SK-N-SH (cell line): ENCODE measurements at regions not wholly inside any gene's neighbourhood (a gene's known extent, or its start where the extent isn't known, plus 50 kb on each side); places are given as distances from the start of the nearest gene placed in this dataset.

Experiments used
- CTCF ChIA-PET: fragments of 300-600, 350-600 bp; formaldehyde crosslinking; extraction: SDS; loops from one replicate; lab custom pipeline; 2021; lab: Yijun Ruan, JAX
- POLR2A ChIA-PET: fragments of 350-600 bp; sonication (Branson Sonifier 250); formaldehyde crosslinking; extraction: SDS; loops from one replicate; lab custom pipeline; 2020; ENCODE audit warnings: antibody characterized with exemption, inconsistent platforms; lab: Yijun Ruan, JAX
- DNase-seq: peaks from one replicate; pipeline ENCODE4 v3.0.0; 2012
- H2AFZ ChIP-seq: fragments of 200-600 bp; sonication (generic); 2 replicates; pipeline ENCODE4 v1.8.1; 2016; ENCODE audit warnings: antibody characterized with exemption, mild to moderate bottlenecking, low read depth
- H3F3A ChIP-seq: fragments of 200-600 bp; sonication (generic); replicated peaks from 2 replicates; pipeline ENCODE3; 2016; ENCODE audit warnings: antibody characterized with exemption, mild to moderate bottlenecking; ENCODE audit not compliant: insufficient read depth
- H3K27ac ChIP-seq, 2 experiments: fragments of 200-500 bp in 1 of 2; fragments of 200-600 bp in 1 of 2; sonication (Bioruptor generic) in 1 of 2; sonication (generic), shearing (Covaris generic) in 1 of 2; 2 replicates each; pipeline versions ENCODE4 v1.5.1 to v1.6.1; 2014 to 2016; ENCODE audit warnings: low read depth in 2 of 2, inconsistent platforms in 1 of 2, low read length in 1 of 2, mild to moderate bottlenecking in 1 of 2, mixed read lengths in 1 of 2
- H3K27me3 ChIP-seq: fragments of 200-600 bp; sonication (generic), shearing (Covaris generic); 2 replicates; pipeline ENCODE4 v1.6.1; 2016; ENCODE audit warnings: mixed run types; ENCODE audit not compliant: insufficient read depth
- H3K36me3 ChIP-seq, 2 experiments: fragments of 200-500 bp in 1 of 2; fragments of 200-600 bp in 1 of 2; sonication (Bioruptor generic) in 1 of 2; sonication (generic) in 1 of 2; replicated peaks in 1 of 2; 2 replicates each; pipeline versions ENCODE3 to v1.5.1; 2014 to 2016; ENCODE audit warnings: low read length in 1 of 2, mild to moderate bottlenecking in 1 of 2; ENCODE audit not compliant: insufficient read depth in 2 of 2, control insufficient read depth in 1 of 2
- H3K4me1 ChIP-seq, 2 experiments: fragments of 200-500 bp in 1 of 2; fragments of 200-600 bp in 1 of 2; sonication (Bioruptor generic) in 1 of 2; sonication (generic), shearing (Covaris generic) in 1 of 2; 2 replicates each; pipeline versions ENCODE4 v1.5.1 to v1.6.1; 2014 to 2016; ENCODE audit warnings: low read depth in 1 of 2, low read length in 1 of 2, mixed run types in 1 of 2; ENCODE audit not compliant: insufficient read depth in 2 of 2, control insufficient read depth in 1 of 2
- H3K4me2 ChIP-seq: fragments of 200-600 bp; sonication (generic), shearing (Covaris generic); 2 replicates; pipeline ENCODE4 v1.6.1; 2017; ENCODE audit warnings: mixed run types
- H3K4me3 ChIP-seq, 2 experiments: fragments of 200-500 bp in 1 of 2; fragments of 200-600 bp in 1 of 2; sonication (Bioruptor generic) in 1 of 2; sonication (generic), shearing (Covaris generic) in 1 of 2; 2 replicates each; pipeline versions ENCODE4 v1.5.1 to v1.8.1; 2014 to 2016; ENCODE audit warnings: low read depth in 2 of 2, inconsistent platforms in 1 of 2, low read length in 1 of 2, mild to moderate bottlenecking in 1 of 2, mixed read lengths in 1 of 2, moderate library complexity in 1 of 2
- H3K79me2 ChIP-seq: fragments of 200-600 bp; sonication (generic); 2 replicates; pipeline ENCODE4 v1.8.1; 2017; ENCODE audit warnings: mild to moderate bottlenecking; ENCODE audit not compliant: insufficient read depth
- H3K9ac ChIP-seq: fragments of 200-600 bp; sonication (generic); 2 replicates; pipeline ENCODE4 v1.6.1; 2017; ENCODE audit warnings: mixed run types
- H3K9me2 ChIP-seq: fragments of 200-600 bp; sonication (generic); 2 replicates; pipeline ENCODE4 v1.6.1; 2017; ENCODE audit warnings: mixed run types
- H3K9me3 ChIP-seq: fragments of 200-600 bp; sonication (generic); 2 replicates; pipeline ENCODE4 v1.6.1; 2017; ENCODE audit warnings: mixed run types, mild to moderate bottlenecking, moderate library complexity
- H4K20me1 ChIP-seq: fragments of 200-600 bp; sonication (generic); 2 replicates; pipeline ENCODE4 v1.6.1; 2017; ENCODE audit warnings: mild to moderate bottlenecking, mixed run types; ENCODE audit not compliant: insufficient read depth
- EP300 ChIP-seq, 2 experiments: IDR thresholded peaks; 2 replicates each; pipeline versions ENCODE4 v1.4.0 to v1.6.1; 2012; ENCODE audit warnings: borderline replicate concordance in 1 of 2, low read depth in 1 of 2, low read length in 1 of 2
- FOSL2 ChIP-seq: IDR thresholded peaks from 2 replicates; pipeline ENCODE4 v1.4.0; 2012; ENCODE audit warnings: low read depth, mild to moderate bottlenecking, moderate library complexity, borderline replicate concordance
- FOXJ3 ChIP-seq: sonication (generic); formaldehyde crosslinking; IDR thresholded peaks from 2 replicates; pipeline ENCODE4 v1.5.1; 2020; ENCODE audit warnings: mild to moderate bottlenecking, missing genetic modification reagents
- FOXM1 ChIP-seq: IDR thresholded peaks from 2 replicates; pipeline ENCODE4 v1.4.0; 2012; ENCODE audit warnings: low read depth, mild to moderate bottlenecking
- GABPA ChIP-seq: IDR thresholded peaks from 2 replicates; pipeline ENCODE4 v1.4.0; 2012; ENCODE audit warnings: low read depth, mild to moderate bottlenecking
- MAX ChIP-seq: IDR thresholded peaks from 2 replicates; pipeline ENCODE4 v1.4.0; 2012; ENCODE audit warnings: low read depth
- MEF2A ChIP-seq: IDR thresholded peaks from 2 replicates; pipeline ENCODE4 v1.4.0; 2012; ENCODE audit warnings: low read depth, borderline replicate concordance
- NFIC ChIP-seq: IDR thresholded peaks from 2 replicates; pipeline ENCODE4 v1.4.0; 2012; ENCODE audit warnings: borderline replicate concordance
- RFX5 ChIP-seq: IDR thresholded peaks from 2 replicates; pipeline ENCODE4 v1.6.1; 2012; ENCODE audit warnings: mild to moderate bottlenecking, improper control_type of control experiment, low read length
- TCF12 ChIP-seq: IDR thresholded peaks from 2 replicates; pipeline ENCODE4 v1.4.0; 2012
- USF1 ChIP-seq: IDR thresholded peaks from 2 replicates; pipeline ENCODE4 v1.4.0; 2012; ENCODE audit warnings: low read depth, borderline replicate concordance
- YY1 ChIP-seq: IDR thresholded peaks from 2 replicates; pipeline ENCODE4 v1.4.0; 2012; ENCODE audit warnings: low read depth, mild to moderate bottlenecking
- ZBTB33 ChIP-seq: IDR thresholded peaks from 2 replicates; pipeline ENCODE4 v1.4.0; 2012; ENCODE audit warnings: low read depth, borderline replicate concordance
- WGBS: methylation state at CpG from one replicate; pipeline ENCODE4 v1.1.6; 2017; ENCODE audit warnings: low lambda C conversion rate; 5-methylcytosine and 5-hydroxymethylcytosine counted together
- TF ChIP-seq, protein P1 (sequence below): fragments of 200-600 bp; sonication (generic); IDR thresholded peaks from 2 replicates; pipeline ENCODE4 v1.6.1; 2017; ENCODE audit warnings: antibody characterized with exemption, mild to moderate bottlenecking, moderate library complexity

- TF ChIP-seq USF1, result no peak
- TF ChIP-seq YY1, result no peak
These were observed 350.9 kb upstream of the ZP4 start (continued) for GRCh38 chr1:238241607-238242006.

DNA sequence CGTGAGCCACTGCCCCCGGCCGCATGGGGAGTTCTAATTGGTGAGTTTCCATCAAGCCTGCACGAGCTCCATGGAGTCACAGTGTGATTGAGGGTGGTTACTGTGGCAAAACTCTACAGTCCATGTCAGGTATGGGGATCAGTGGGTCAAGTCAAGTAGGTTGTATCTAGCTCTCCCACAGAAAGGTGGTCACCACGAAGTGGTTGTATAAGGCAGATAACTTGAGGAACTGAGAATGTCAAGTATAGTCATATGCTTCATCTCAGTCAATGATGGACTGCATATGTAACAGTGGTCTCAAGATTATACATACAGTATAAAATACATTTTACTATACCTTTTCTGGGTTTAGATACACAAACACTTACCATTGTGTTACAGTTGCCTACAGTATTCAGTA lies 348.6 kb upstream of the ZP4 start:
- 66% methylated on average over 4 of the region's 5 CpGs for WGBS
- Histone ChIP-seq H3K79me2 (no peaks in the 10 kb centered on the region), H3K4me3 (no peak overlapping the region), H3K9me2 (no peaks in the 10 kb centered on the region), H3K36me3 (no peaks in the 10 kb centered on the region), H3K27ac (no peak overlapping the region), H3K4me1 (no peaks in the 10 kb centered on the region), H3K4me2 (no peak overlapping the region), H4K20me1 (no peaks in the 10 kb centered on the region), H2AFZ (no peak overlapping the region), H3K27me3 (no peaks in the 10 kb centered on the region), H3F3A (no peaks in the 10 kb centered on the region), H3K9me3 (no peaks in the 10 kb centered on the region), H3K9ac (no peak overlapping the region)
- no peak for DNase-seq
- TF ChIP-seq FOXM1, result no peak
- no peak for TF ChIP-seq MAX
- no peak for TF ChIP-seq EP300 (IDR thresholded peaks at IDR 0.05; ENCODE audit: borderline replicate concordance in 1 of 2, low read depth in 1 of 2, low read length in 1 of 2)
- TF ChIP-seq, protein P1, sequence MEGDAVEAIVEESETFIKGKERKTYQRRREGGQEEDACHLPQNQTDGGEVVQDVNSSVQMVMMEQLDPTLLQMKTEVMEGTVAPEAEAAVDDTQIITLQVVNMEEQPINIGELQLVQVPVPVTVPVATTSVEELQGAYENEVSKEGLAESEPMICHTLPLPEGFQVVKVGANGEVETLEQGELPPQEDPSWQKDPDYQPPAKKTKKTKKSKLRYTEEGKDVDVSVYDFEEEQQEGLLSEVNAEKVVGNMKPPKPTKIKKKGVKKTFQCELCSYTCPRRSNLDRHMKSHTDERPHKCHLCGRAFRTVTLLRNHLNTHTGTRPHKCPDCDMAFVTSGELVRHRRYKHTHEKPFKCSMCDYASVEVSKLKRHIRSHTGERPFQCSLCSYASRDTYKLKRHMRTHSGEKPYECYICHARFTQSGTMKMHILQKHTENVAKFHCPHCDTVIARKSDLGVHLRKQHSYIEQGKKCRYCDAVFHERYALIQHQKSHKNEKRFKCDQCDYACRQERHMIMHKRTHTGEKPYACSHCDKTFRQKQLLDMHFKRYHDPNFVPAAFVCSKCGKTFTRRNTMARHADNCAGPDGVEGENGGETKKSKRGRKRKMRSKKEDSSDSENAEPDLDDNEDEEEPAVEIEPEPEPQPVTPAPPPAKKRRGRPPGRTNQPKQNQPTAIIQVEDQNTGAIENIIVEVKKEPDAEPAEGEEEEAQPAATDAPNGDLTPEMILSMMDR, result no peak
- no peak for TF ChIP-seq MEF2A
- no peak for TF ChIP-seq NFIC
- TF ChIP-seq FOSL2, result no peak
- no peak for TF ChIP-seq FOXJ3
- CTCF ChIA-PET, result interaction anchor here (0.7 to 1.2 kb wide), 3 partner anchors 11 to 1480 kb away, joined by 3 to 4 read pairs (median 3); no protein-coding TSS in a partner anchor
- POLR2A ChIA-PET, result no interaction called here

DNA sequence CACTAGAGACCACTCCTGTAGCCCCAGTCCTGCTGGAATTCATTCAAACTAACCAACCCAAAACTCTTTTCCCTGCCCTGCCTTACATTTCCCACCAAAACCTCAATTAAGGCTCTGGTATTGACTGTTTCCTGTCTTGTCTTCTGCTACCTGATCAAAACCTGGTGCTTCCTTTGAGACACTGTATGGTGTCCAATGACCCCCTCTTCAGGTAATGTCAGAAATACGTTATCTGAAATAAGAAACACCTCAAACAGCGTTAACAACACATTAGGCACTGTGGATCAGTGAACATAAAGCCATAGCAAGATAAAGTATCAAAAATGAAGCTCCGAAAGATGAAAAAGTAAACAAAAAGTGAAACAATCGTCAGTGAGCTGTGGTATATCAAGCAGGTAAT lies 343.2 kb upstream of the ZP4 start:
- no peak overlapping the region for H3K9ac ChIP-seq
- H4K20me1 ChIP-seq, result no peaks in the 10 kb centered on the region
- no peak for TF ChIP-seq MEF2A
- TF ChIP-seq FOSL2, result no peak
- TF ChIP-seq GABPA, result no peak
- no peak for TF ChIP-seq RFX5
- no peak for TF ChIP-seq YY1
- no peak for TF ChIP-seq ZBTB33
- no peak for TF ChIP-seq TCF12
- H3F3A ChIP-seq, result no peaks in the 10 kb centered on the region
- no peak overlapping the region for H2AFZ ChIP-seq
- no peaks in the 10 kb centered on the region for H3K27me3 ChIP-seq
- no peaks in the 10 kb centered on the region for H3K79me2 ChIP-seq
- no peaks in the 10 kb centered on the region for H3K9me3 ChIP-seq
- no peaks in the 10 kb centered on the region for H3K9me2 ChIP-seq
- CTCF ChIA-PET, result interaction anchor here (1.0 to 1.5 kb wide), 3 partner anchors 12 to 370 kb away, joined by 3 read pairs; no protein-coding TSS in a partner anchor
- DNase-seq, result no peak
- H3K4me3 ChIP-seq, result no peak overlapping the region
- 16% methylated on average over 4 of the region's 4 CpGs for WGBS
- H3K27ac ChIP-seq, result no peak overlapping the region
- H3K36me3 ChIP-seq, result no peaks in the 10 kb centered on the region
- H3K4me1 ChIP-seq, result peaks cover 0 to 10% of the 10 kb centered on the region in 2 experiments; a peak in 2 of 4 replicates
- no peak overlapping the region for H3K4me2 ChIP-seq
- POLR2A ChIA-PET, result no interaction called here
